HG03045 (cell line): ENCODE measurements at regions not wholly inside any gene's neighbourhood (a gene's known extent, or its start where the extent isn't known, plus 50 kb on each side); places are given as distances from the start of the nearest gene placed in this dataset.
"Not testable (repeated sequence)": the region's sequence is repeated elsewhere in the genome, so short reads cannot be mapped to it uniquely, and the experiment has no call there.

Experiments used
- ATAC-seq: cut with Tn5 transposase; IDR thresholded peaks from one replicate; pipeline ENCODE4 v1.9.1; 2021; ENCODE audit warnings: mild to moderate bottlenecking, moderate library complexity; ENCODE audit not compliant: unreplicated experiment

DNA sequence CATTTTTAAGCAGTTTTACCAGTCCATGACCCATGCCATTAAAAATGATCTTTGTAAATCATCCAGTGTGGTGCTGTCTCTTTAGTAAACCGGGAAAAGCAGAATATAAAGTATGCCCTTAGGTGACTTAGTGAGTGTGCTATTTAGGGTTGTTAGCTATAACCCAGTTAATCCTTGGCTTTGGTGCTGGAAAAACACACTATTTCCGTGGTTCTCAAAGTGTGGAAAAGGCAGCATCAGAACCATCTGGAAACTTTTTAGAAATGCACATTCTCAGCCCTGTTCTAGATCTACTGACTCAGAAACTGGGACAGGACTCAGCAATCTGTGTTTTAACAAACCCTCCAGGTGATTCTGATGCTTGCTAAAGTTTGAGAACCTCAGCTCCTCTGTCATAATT lies 123.6 kb upstream of the ZNF608 start:
- no peak for ATAC-seq

DNA sequence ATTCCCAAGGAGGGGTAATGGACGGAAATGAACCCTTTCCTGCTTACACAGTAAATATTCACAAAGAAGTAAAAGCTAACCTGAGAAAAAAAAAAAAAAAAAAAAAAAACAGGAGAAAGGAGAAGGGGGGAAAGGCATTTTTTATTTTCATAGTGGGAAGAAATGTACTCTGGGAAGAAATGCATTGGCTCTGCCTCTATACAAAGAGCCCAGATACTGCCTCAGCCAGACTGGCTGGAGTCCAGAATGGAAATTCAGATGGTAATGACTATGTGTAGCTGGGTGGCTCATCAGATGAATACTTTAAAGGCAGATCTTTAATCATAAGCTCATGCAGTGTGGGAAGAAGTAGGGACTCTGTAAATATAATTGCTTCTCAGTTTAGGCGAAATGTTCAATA lies 124.9 kb upstream of the ZNF608 start:
- ATAC-seq, result no peak

DNA sequence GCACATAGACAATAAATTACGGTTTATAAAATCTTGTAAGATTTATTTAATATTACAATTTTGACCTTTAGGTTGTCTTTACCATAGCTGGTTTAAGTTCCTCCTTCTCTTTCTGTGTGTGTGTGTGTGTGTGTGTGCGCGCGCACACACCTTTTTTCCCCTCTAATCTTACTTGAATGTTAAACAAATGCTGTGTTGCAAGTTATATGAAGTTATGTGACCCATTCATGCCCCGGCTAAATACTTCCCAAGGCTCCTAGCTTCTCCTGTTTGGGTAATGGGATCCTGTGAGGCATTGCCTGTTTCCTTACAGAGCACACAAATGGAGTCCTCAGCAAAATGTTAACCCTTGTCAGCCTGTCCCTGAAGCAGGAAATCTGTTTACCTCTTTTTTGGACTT lies 125.6 kb upstream of the ZNF608 start:
- ATAC-seq, result no peak

DNA sequence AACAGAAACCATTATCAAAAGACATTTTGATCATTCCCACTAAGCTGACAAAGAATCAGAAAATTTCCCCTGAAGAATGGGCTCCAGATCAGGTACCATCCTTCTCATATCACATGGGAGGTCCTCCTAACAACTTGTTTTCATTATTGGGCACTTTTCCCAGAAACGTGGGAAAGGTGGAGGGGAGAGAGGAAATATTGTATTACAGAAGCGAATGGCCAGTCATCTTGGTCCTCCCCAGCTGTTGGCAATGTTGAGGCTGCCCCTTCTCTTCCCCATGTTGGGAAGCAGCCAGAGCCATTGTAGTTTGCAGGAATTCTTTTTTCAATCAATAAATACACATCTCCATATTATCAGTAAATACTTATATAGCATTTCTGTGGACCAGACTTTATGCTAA lies 126.2 kb upstream of the ZNF608 start:
- ATAC-seq, result no peak

DNA sequence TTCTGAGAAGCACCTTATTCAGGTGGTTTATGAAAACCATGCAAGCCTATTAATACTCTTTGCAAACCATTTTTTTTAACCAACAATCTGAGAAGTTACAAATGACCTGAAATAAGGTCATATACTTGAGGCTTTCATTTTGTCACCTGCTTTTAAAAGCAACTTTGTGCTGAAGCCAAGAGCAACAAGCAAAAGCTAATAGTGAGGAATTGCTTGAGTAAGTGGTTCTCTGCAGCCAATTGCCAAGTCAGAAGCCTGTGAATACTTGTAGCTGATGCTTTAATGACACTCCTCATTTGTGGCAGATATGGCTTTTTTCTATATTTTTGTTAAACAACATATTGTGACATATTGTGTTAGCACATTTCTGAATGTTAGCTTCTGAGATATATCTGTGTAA lies 126.7 kb upstream of the ZNF608 start:
- no peak for ATAC-seq

DNA sequence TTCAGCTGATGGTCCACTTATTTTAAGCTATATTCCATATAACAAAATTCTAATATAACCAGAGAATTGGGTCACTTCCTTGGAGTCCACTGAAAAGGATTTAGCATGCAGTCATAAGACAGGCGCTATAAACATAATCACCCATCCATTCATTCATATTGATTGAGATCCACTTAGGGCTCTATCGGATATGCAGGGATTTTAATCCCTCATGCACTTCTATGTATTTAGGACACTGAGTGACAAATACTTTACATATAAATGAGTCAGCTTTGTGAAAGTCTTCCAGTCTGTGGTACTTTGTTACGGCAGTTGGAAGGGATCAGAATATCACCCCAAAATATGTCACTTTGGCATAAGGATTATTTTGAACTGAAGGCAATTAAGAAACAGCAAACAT lies 127.3 kb upstream of the ZNF608 start:
- ATAC-seq, result no peak

DNA sequence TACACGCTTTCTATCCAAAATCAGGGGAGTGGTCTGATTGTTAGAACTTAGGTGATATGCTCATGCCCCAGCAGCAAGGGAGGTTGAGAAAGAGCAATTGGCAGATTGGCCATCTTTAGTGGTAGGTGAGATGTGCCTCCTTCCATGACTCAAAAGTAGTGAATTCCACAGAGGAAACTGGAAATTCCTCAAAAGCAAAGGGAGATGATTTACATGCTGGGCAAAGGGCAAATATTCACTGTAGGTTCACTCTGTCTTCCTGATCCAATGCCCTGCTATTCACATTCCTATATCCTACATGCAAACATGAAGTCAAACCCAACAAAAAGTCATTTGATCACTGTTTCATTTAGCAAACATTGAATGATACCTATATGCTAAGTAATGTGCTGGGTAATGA lies 130.1 kb upstream of the ZNF608 start:
- no peak for ATAC-seq

DNA sequence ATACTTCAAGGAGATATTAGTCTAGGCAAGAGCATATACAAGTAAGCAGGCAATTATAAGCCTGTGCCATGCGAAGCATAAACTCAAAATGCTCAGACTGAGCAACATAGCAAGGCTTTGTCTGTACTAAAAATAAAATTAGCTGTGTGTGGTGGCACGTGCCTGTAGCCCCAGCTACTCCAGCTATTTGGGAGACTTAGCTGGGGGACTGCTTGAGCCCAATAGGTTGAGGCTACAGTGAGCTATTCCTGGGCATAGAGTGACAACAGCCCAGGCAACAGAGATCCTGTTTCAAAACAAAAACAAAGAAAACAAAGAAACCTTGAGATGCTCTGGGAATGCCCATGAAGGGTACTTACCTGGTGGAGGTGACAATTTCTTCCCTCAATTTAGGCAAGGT lies 130.5 kb upstream of the ZNF608 start:
- ATAC-seq, result no peak

DNA sequence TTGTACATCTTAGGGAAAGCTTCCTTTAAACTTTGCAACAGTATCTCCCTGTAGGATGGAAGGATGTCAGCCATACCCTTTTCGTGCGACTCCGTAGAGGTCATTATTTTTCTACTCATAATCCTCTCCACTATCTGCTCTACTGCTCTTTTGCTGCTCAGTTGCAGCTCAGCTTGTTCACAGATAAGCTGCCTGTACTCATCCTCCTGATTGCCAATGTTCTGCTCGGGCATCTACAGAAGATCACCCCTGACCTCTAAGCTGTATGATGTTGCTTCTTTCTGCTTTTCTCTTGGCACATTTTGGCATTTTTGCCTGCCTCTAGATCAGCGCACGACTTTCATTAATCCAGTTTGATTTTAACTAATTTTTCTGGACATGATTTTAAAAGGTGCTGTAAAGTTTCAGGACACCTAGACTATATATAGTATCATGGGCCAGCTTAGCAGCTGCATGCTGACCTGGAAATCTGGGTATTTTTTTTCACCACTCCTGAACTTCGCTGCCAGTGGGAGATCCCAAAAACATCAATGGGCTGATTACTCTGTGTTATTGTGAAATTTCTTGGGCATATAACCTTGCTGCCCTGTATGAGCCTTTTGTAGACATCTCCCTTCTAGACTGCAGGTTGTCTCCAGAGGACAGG lies 131.2 kb upstream of the ZNF608 start:
- no peak for ATAC-seq

DNA sequence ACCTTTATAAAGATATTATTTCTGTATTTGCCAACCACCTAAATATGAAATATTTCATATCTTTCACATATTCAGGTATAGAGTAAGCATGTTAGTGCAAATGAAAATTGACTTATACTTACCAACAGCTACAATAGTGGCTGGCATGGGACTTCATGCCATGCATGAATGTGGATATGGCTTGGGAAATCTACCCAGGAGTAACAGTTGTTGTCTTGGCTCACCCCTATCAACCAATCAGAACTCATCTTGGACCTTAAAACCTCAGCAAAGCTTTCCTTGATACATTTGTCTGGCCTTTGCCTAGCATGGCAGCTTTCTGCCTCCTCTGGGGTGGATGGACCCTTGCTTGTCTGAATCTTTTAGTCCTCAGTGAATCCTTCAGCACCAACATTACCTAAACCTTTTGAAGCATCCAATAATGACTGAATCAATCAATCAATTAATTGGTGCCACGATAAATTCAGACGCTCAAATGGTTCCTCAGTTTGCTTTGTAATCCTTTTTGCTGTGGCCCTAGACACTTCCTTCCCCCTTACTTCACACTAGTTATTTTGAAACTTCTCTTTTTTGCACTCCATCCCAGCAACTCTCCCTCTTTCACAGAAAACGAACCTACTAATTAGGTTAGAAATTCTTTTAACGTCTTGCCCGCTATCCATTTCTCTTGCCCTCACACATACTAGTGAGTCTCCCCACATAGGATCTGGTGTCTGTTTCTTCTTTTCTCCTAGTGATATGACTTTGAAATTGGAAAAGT lies 132.3 kb upstream of the ZNF608 start:
- ATAC-seq, result no peak

DNA sequence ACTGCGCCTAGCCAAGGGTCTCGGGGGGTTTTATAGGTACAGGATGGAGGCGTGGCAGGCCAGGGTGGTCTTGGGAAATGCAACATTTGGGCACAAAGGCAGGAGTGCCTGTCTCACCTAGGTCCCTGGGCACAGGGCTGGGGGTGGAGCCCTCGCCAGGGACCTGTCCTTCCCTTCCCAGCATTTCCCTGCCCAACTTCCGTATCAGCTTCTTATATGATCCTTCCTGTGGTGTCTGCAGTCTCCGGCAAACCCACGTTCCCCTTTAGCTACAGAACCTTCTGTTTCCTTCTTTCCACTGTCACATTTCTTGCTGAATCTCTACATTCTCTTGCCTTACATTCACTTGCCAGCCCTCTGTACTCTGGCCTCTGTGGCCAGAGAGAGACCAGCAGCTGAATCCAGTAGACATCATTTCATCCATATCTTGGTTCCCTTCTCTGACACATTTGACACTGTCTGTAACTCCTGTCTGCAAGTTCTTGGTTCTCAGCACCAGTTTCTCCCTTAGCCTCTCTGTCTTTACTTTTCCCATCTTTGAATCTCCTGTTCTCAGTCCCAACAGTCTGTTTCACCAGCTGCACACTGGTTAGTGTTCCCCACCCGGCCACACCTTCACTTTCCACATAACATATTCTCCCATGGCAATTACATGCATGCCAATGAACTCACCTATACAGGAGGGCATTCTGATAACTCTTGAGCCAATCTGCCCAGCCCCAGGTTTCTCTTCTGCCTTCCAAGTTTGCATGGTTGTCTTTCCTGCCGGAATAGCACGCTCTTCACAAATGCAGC lies 134.7 kb upstream of the ZNF608 start:
- ATAC-seq, result no peak

DNA sequence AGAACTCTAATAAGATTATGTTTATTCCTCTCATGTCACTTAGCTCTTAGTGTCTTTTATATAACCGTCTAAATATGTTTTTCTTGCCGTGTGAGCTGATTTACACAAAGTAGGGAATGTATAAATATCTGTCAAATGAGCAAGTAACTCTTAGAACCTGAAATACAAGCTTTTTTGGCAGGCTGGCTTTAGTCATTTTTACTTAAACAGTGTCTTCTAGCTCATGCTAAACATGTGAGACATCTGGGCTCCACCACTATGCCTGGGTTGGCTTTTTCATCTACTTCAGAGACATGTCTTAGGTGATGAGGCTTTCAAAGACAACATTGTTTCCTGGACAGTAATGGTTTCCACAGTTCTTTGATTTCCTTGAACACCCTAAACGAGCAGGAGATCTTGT lies 137.2 kb upstream of the ZNF608 start:
- ATAC-seq, result no peak

DNA sequence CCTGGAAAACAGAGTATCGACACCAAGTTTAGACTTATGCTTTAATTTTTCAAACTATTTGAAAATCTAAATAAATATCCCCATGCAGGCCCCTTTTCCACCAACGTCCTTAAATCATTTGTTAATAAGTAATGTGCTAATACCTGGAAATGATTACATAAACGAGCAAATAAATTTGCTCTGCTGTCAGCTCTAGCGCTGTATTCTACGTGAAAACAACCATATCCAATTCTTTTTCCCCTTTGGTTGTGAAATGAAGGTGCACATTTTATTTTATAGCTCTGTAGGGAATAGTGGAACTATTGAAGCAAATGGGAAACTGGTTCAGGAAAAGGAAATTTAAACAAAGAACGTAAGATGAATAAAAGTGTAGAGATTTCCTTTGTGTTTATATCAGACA lies 137.7 kb upstream of the ZNF608 start:
- no peak for ATAC-seq

DNA sequence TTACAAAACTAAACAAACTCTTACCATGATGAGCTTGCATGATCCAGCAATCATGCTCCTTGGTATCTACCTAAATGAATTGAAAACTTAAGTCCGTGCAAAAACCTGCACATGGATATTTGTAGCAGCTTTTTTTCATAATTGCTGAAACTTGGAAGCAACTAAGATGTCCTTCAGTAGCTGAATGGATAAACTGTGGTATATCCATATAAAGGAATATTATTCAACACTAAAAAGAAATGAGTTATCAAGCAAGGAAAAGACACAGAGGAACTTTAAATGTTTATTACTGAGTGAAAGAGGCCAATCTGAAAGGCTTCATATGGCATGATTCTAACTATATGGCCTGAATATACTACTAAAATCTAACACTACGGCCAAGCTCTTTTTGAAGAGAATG lies 139.1 kb upstream of the ZNF608 start:
- no peak for ATAC-seq

DNA sequence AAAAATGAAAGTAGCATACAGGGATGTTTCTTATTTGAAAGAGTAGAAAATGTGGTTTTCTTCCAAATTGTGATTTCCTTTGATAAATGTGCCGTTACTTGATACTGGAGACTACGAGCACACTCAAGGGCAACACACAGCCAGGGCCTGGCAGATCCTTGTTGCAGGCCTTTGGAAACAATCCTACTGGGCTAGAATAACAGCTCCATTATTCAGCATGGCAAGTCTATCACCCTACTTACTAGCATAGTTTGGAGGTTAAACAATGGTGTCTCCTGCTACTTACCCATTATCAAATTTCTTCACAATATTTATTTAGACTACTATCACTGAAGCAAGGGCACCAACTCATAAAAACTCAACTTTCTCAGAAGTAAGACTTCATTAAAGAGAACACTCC lies 140.8 kb upstream of the ZNF608 start:
- ATAC-seq, result no peak

DNA sequence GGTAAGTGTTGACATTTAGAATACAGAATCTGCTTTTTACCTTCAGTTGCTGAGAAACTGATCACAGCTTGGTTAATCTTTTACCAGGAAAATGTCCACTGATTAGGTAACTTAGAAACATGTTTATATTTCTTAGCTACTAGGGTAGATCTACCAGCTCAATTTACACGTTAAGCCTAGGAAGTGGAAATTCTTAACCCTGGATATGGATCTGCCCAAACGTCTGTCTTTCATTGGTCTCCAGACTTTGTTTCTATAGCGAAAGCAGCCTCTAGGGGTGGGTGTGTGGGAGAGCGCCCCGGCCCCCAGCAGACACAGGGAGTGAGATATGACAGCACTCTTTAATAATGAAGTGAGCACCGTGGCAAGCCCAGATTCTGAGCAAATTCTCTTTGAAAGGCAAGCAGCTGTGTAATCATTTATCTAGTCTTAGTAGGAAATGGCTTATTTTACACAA lies 141.6 kb upstream of the ZNF608 start:
- no peak for ATAC-seq

DNA sequence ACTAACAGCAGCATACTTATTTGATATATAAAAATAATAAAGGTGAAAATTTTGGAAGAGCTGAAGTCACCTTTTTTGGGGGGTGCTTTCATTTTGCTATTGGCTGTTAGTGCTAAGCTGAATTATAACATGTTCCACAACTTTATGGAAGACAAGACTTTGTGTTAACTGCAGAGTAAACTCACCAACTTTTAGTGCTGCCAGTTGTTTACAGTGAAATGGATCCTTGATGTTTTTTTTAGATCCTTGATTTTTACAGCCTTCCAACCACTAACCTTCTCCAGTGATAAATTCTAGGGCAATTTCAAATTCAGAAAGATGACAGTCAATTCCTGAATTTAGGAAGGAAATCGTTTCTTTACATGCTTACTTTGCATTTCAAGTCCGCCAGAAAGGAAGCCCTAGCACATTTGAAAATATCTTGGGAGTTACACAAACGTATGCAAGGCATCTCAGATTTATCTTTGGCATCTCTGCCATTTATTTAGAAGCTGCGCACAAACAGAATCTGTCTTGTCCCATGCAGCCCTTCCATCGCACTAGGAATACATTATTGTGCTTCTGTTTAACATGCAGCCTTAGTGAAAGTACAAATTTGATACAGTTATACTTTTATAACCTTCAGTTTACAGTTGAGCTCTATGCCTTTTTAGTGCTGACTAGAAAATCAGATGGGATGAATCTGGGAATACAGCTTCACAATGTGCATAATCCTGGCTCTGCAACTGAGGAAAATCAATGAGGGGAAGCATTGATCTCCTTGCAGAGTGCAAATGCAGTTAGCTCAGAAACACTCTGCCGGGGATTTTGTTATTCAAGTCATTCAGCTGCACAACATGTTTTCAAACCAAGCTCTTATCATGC lies 142.4 kb upstream of the ZNF608 start:
- ATAC-seq, result no peak

DNA sequence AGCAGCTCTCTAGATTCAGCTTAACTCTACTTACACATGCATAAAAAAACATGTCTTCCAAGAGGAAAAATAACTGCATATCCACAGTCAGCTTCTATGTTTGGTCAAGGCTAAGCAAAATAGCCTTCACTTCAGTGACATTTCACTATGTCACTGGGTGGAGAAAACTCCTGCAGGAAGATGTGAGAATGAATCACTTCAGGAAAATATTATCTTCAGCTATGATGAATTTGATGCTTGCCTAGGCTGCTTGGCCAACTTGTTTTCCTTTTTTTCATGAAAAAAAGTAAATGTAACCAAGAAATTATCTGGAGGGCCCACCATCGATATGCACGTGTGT lies 143.0 kb upstream of the ZNF608 start:
- ATAC-seq, result no peak

DNA sequence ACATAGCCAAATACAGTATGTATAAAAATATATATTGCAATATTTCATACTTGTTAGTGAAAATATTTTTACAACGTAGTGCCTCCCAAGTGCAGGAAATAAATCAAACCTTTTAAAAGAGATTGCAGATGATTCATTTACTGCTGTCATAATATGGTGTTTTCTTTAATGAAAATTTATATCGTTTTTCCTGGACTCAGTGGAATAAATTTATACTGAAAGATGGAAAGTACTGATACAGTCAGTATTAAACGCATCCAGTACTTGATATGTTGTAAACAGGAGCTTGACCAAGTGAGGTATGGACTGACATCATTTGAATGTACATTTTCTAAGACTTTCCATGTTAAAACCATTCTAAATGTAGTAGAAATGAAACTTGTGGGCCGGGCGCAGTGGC lies 143.4 kb upstream of the ZNF608 start:
- no peak for ATAC-seq

DNA sequence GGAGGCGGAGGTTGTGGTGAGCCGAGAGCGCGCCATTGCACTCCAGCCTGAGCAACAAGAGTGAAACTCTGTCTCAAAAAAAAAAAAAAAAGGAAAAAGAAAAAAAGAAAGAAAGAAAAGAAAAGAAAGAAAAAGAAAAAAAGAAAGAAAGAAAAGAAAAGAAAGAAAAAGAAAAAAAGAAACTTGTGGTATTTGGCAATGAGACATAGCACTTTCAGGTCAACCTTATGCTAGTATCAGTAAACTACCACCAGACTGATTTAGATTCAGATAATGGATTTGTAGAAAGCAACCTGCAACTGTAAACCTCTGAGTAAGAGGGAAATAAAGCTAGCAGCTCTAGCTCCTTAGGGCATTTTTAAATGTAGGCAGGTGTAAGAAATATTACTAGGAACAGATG lies 144.0 kb upstream of the ZNF608 start:
- ATAC-seq, result not testable (repeated sequence)

DNA sequence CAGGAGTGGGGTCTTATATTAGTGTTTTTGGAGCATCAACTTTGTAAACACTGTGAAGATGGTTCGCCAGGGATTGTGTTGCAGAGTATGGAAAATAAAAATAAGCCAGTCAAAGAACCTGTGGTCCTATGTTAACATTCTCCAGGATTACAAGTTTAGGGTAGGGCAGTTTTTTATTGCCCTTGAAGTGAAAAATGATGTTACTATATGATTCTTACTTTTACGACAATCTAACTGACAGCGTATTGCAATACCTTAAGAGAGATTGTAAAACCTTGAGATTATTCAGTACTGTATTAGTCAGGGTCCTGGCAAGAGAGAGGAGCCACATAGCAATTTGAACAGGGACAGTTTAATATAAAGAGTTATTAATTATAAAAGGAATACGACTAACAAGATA lies 144.7 kb upstream of the ZNF608 start:
- ATAC-seq, result no peak
